GM19395 (cell line): ENCODE measurements at regions not wholly inside any gene's neighbourhood (a gene's known extent, or its start where the extent isn't known, plus 50 kb on each side); places are given as distances from the start of the nearest gene placed in this dataset.

Source experiments
- ATAC-seq: cut with Tn5 transposase; IDR thresholded peaks from one replicate; pipeline ENCODE4 v1.9.1; 2021; ENCODE audit warnings: mild to moderate bottlenecking, moderate library complexity; ENCODE audit not compliant: unreplicated experiment

- no peak for ATAC-seq
These were observed 60.3 kb upstream of the RIPPLY2 start for GRCh38 chr6:83792846-83793245.

GRCh38 chr6:83781506-83781905, 71.7 kb upstream of the RIPPLY2 start:
- ATAC-seq = no peak

- peak; percentile 67 for ATAC-seq
These were observed 62.0 kb upstream of the SNAP91 start for GRCh38 chr6:83770910-83771309.

- ATAC-seq = no peak
These were observed 60.5 kb upstream of the SNAP91 start for GRCh38 chr6:83769413-83769812.

- ATAC-seq = no peak
These were observed 58.1 kb upstream of the SNAP91 start for GRCh38 chr6:83767033-83767432.
